NCI-H524 (cell line): ENCODE measurements at regions not wholly inside any gene's neighbourhood (a gene's known extent, or its start where the extent isn't known, plus 50 kb on each side); places are given as distances from the start of the nearest gene placed in this dataset.

Experiments
- DNase-seq, 2 experiments: peaks; one replicate each; lab custom pipeline; 2025; lab: John Stamatoyannopoulos, UW

GRCh38 chr2:234677758-234678538, 181.1 kb upstream of the ARL4C start:
- DNase-seq = no peak

GRCh38 chr2:234676783-234677450, 180.0 kb upstream of the ARL4C start:
- DNase-seq = no peak

GRCh38 chr2:234676109-234676782, 179.4 kb upstream of the ARL4C start:
- no peak for DNase-seq

- DNase-seq = no peak
Measured at GRCh38 chr2:234674781-234675201, 177.9 kb upstream of the ARL4C start.

- DNase-seq = no peak
Measured at GRCh38 chr2:234673961-234674759, 177.3 kb upstream of the ARL4C start.

GRCh38 chr2:234673501-234673900, 176.6 kb upstream of the ARL4C start:
- DNase-seq = no peak

- DNase-seq = no peak
Measured at GRCh38 chr2:234672498-234673150, 175.7 kb upstream of the ARL4C start.

- no peak for DNase-seq
Measured at GRCh38 chr2:234671716-234672115, 174.8 kb upstream of the ARL4C start.

- no peak for DNase-seq
Measured at GRCh38 chr2:234671231-234671630, 174.3 kb upstream of the ARL4C start.

GRCh38 chr2:234670806-234671205, 173.9 kb upstream of the ARL4C start:
- peak; percentile 9 to 57 for DNase-seq

GRCh38 chr2:234670052-234670451, 173.2 kb upstream of the ARL4C start:
- DNase-seq = no peak

- peak in 1 of 2 experiments; percentile 1 for DNase-seq
Measured at GRCh38 chr2:234669621-234670020, 172.7 kb upstream of the ARL4C start.

GRCh38 chr2:234669001-234669400, 172.1 kb upstream of the ARL4C start:
- DNase-seq = no peak

GRCh38 chr2:234666911-234667310, 170.0 kb upstream of the ARL4C start:
- DNase-seq = no peak

- no peak for DNase-seq
Measured at GRCh38 chr2:234665304-234665703, 168.4 kb upstream of the ARL4C start.

- no peak for DNase-seq
Measured at GRCh38 chr2:234661849-234662248, 165.0 kb upstream of the ARL4C start.

GRCh38 chr2:234661175-234661574, 164.3 kb upstream of the ARL4C start:
- peak; percentile 67 to 87 for DNase-seq

- no peak for DNase-seq
Measured at GRCh38 chr2:234655706-234656105, 158.8 kb upstream of the ARL4C start.

- no peak for DNase-seq
Measured at GRCh38 chr2:234650911-234651310, 154.0 kb upstream of the ARL4C start.

- DNase-seq = no peak
Measured at GRCh38 chr2:234649951-234650350, 153.1 kb upstream of the ARL4C start.

- DNase-seq = no peak
Measured at GRCh38 chr2:234643407-234643806, 146.5 kb upstream of the ARL4C start.

- no peak for DNase-seq
Measured at GRCh38 chr2:234641086-234641485, 144.2 kb upstream of the ARL4C start.
